ENCODE measurements at regions not wholly inside any gene's neighbourhood (a gene's known extent, or its start where the extent isn't known, plus 50 kb on each side); places are given as distances from the start of the nearest gene placed in this dataset.
"Not testable (repeated sequence)": the region's sequence is repeated elsewhere in the genome, so short reads cannot be mapped to it uniquely, and the experiment has no call there.

GRCh38 chr4:148642907-148643306 lies 200.7 kb upstream of the NR3C2 start (continued):
- TF ChIP-seq ATF2 (IDR thresholded peaks at IDR 0.05; ENCODE audit: low read length) (no peak), ETV6 (conservative IDR thresholded peaks at IDR 0.05 in 1 of 2, IDR thresholded peaks at IDR 0.05 in 1 of 2; ENCODE audit: borderline replicate concordance in 1 of 2, low read depth in 1 of 2) (no peak), HDAC2 (IDR thresholded peaks at IDR 0.05) (no peak), E2F8 (IDR thresholded peaks at IDR 0.05; ENCODE audit: low read depth, partially characterized antibody) (no peak), GABPA (IDR thresholded peaks at IDR 0.05; ENCODE audit: low read depth) (no peak), KLF5 (IDR thresholded peaks at IDR 0.05; ENCODE audit: partially characterized antibody) (no peak), SMC3 (IDR thresholded peaks at IDR 0.05; ENCODE audit: borderline replicate concordance, low read length) (no peak), ZNF217 (IDR thresholded peaks at IDR 0.05) (no peak), EZH2 (IDR thresholded peaks at IDR 0.05; ENCODE audit: borderline replicate concordance, control insufficient read depth, low read depth, low read length) (no peak)
- TF ChIP-seq, protein P1, sequence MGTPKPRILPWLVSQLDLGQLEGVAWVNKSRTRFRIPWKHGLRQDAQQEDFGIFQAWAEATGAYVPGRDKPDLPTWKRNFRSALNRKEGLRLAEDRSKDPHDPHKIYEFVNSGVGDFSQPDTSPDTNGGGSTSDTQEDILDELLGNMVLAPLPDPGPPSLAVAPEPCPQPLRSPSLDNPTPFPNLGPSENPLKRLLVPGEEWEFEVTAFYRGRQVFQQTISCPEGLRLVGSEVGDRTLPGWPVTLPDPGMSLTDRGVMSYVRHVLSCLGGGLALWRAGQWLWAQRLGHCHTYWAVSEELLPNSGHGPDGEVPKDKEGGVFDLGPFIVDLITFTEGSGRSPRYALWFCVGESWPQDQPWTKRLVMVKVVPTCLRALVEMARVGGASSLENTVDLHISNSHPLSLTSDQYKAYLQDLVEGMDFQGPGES (IDR thresholded peaks at IDR 0.05), result no peak

GRCh38 chr4:148638079-148638478 lies 195.9 kb upstream of the NR3C2 start:
- in situ Hi-C loops (cut with MboI); H4K20me1 ChIP-seq (ENCODE audit: control insufficient read depth, insufficient read depth); SMC1A ChIA-PET (ENCODE audit: uncharacterized antibody, unreplicated experiment); intact Hi-C loops (cut with micrococcal nuclease; ENCODE audit: unreplicated experiment); H3K4me1 ChIP-seq (ENCODE audit: control insufficient read depth, insufficient read depth, low read length); POLR2A ChIA-PET; H2AFZ ChIP-seq (ENCODE audit: control insufficient read depth, low read depth, low read length); RAD21 ChIA-PET (ENCODE audit: unreplicated experiment); H3K79me2 ChIP-seq (ENCODE audit: control insufficient read depth, insufficient read depth, low read length); H3K27ac ChIP-seq (ENCODE audit: control insufficient read depth, insufficient read depth); ATAC-seq; DNase-seq (ENCODE audit: low read depth, low spot score); CTCF ChIA-PET; H3K4me3 ChIP-seq; H3K4me2 ChIP-seq (ENCODE audit: control insufficient read depth, insufficient read depth); BruUV-seq (replicated peaks); H3K9ac ChIP-seq (ENCODE audit: control insufficient read depth, insufficient read depth, low read length); H3K9me3 ChIP-seq (replicated peaks; ENCODE audit: control insufficient read depth, insufficient read depth, low read length); H3K27me3 ChIP-seq (replicated peaks in 1 of 2; ENCODE audit: control insufficient read depth in 2 of 2, insufficient read depth in 2 of 2, low read length in 1 of 2); H3K36me3 ChIP-seq (ENCODE audit: control insufficient read depth in 2 of 2, insufficient read depth in 2 of 2, low read length in 1 of 2); FAIRE-seq: not testable (repeated sequence)
- 3% methylated on average over 2 of the region's 2 CpGs for WGBS (ENCODE audit: insufficient coverage, insufficient replicate concordance, low lambda C conversion rate, missing lambda C conversion rate)

GRCh38 chr4:148637453-148637852 lies 195.2 kb upstream of the NR3C2 start:
- CTCF ChIA-PET; H3K4me2 ChIP-seq (ENCODE audit: control insufficient read depth, insufficient read depth); H3K9me3 ChIP-seq (replicated peaks; ENCODE audit: control insufficient read depth, insufficient read depth, low read length); intact Hi-C loops (cut with micrococcal nuclease; ENCODE audit: unreplicated experiment); H3K4me3 ChIP-seq; in situ Hi-C loops (cut with MboI); H3K9ac ChIP-seq (ENCODE audit: control insufficient read depth, insufficient read depth, low read length); RAD21 ChIA-PET (ENCODE audit: unreplicated experiment); POLR2A ChIA-PET; H3K27me3 ChIP-seq (replicated peaks in 1 of 2; ENCODE audit: control insufficient read depth in 2 of 2, insufficient read depth in 2 of 2, low read length in 1 of 2); ATAC-seq; H2AFZ ChIP-seq (ENCODE audit: control insufficient read depth, low read depth, low read length); H3K36me3 ChIP-seq (ENCODE audit: control insufficient read depth in 2 of 2, insufficient read depth in 2 of 2, low read length in 1 of 2); H3K27ac ChIP-seq (ENCODE audit: control insufficient read depth, insufficient read depth); SMC1A ChIA-PET (ENCODE audit: uncharacterized antibody, unreplicated experiment); FAIRE-seq; DNase-seq (ENCODE audit: low read depth, low spot score); BruUV-seq (replicated peaks); H4K20me1 ChIP-seq (ENCODE audit: control insufficient read depth, insufficient read depth); H3K79me2 ChIP-seq (ENCODE audit: control insufficient read depth, insufficient read depth, low read length); H3K4me1 ChIP-seq (ENCODE audit: control insufficient read depth, insufficient read depth, low read length): not testable (repeated sequence)
- WGBS (ENCODE audit: insufficient coverage, insufficient replicate concordance, low lambda C conversion rate, missing lambda C conversion rate), result 6% methylated on average over 3 of the region's 3 CpGs

Data from GM12878 (cell line).